H1 (cell line): ENCODE measurements at regions not wholly inside any gene's neighbourhood (a gene's known extent, or its start where the extent isn't known, plus 50 kb on each side); places are given as distances from the start of the nearest gene placed in this dataset.
A peak's percentile ranks its signal among the peaks of the same experiment; 100 is the strongest.

Experiments used
- CTCF ChIA-PET: fragments of 300-600 bp; sonication (Branson Sonifier 250); formaldehyde crosslinking; loops from one replicate; lab custom pipeline; 2021; ENCODE audit not compliant: partially characterized antibody; lab: Charles Lee
- POLR2A ChIA-PET: fragments of 300-600 bp; sonication (Branson Sonifier 250); formaldehyde crosslinking; loops from one replicate; lab custom pipeline; 2021; ENCODE audit warnings: inconsistent platforms; ENCODE audit not compliant: partially characterized antibody; lab: Charles Lee
- DNase-seq, 2 experiments: peaks; one replicate each; pipeline versions ENCODE4 v3.0.0 to v3.0.0-alpha.2; 2010 to 2022; ENCODE audit warnings: low spot score in 2 of 2, low read depth in 1 of 2, mixed read lengths in 1 of 2
- FAIRE-seq: peaks from 2 replicates; lab custom pipeline; 2011; peaks lifted over from hg19 to GRCh38; lab: Jason Lieb, UNC
- H2AFZ ChIP-seq: 2 replicates; pipeline ENCODE4 v1.8.1; 2012; ENCODE audit warnings: low read length, inconsistent platforms
- H2AK5ac ChIP-seq: 2 replicates; pipeline ENCODE4 v1.6.1; 2013; ENCODE audit warnings: low read depth, low read length
- H2BK120ac ChIP-seq: replicated peaks from 2 replicates; pipeline ENCODE3; 2013; ENCODE audit warnings: low read depth, low read length, inconsistent platforms
- H2BK12ac ChIP-seq: 2 replicates; pipeline ENCODE4 v1.6.1; 2013; ENCODE audit warnings: low read depth, low read length
- H2BK15ac ChIP-seq: 2 replicates; pipeline ENCODE4 v1.6.1; 2013; ENCODE audit warnings: low read length
- H2BK20ac ChIP-seq: 2 replicates; pipeline ENCODE4 v1.6.1; 2013; ENCODE audit warnings: low read length
- H2BK5ac ChIP-seq: 2 replicates; pipeline ENCODE4 v1.6.1; 2013; ENCODE audit warnings: low read depth, low read length
- H3K14ac ChIP-seq: 2 replicates; pipeline ENCODE4 v1.6.1; 2013; ENCODE audit warnings: inconsistent platforms; ENCODE audit not compliant: insufficient read length
- H3K18ac ChIP-seq: 2 replicates; pipeline ENCODE4 v1.6.1; 2013; ENCODE audit warnings: low read length; ENCODE audit errors: extremely low read depth
- H3K23ac ChIP-seq: 2 replicates; pipeline ENCODE4 v1.6.1; 2013; ENCODE audit warnings: inconsistent platforms; ENCODE audit not compliant: insufficient read length
- H3K23me2 ChIP-seq: 2 replicates; pipeline ENCODE4 v1.6.1; 2013; ENCODE audit warnings: low read depth, low read length
- H3K27ac ChIP-seq: 2 replicates; pipeline ENCODE4 v1.6.1; 2011; ENCODE audit warnings: low read depth, low read length, inconsistent platforms
- H3K27me3 ChIP-seq, 4 experiments: replicated peaks in 1 of 4; 1 replicate in 1 of 4; 2 replicates in 3 of 4; pipeline versions ENCODE4 v1.6.1 to v1.8.1; 2011 to 2013; ENCODE audit warnings: low read length in 3 of 4, mild to moderate bottlenecking in 3 of 4, inconsistent platforms in 2 of 4, mixed read lengths in 2 of 4, moderate library complexity in 1 of 4; ENCODE audit not compliant: control insufficient read depth in 3 of 4, insufficient read depth in 3 of 4; ENCODE audit errors: extremely low read depth in 1 of 4
- H3K36me3 ChIP-seq, 4 experiments: 2 replicates each; pipeline versions ENCODE4 v1.6.1 to v1.8.1; 2011 to 2013; ENCODE audit warnings: mild to moderate bottlenecking in 4 of 4, low read length in 3 of 4, moderate library complexity in 2 of 4, control low read depth in 1 of 4, inconsistent platforms in 1 of 4; ENCODE audit not compliant: insufficient read depth in 4 of 4, control insufficient read depth in 2 of 4
- H3K4ac ChIP-seq: replicated peaks from 2 replicates; pipeline ENCODE3; 2013; ENCODE audit warnings: low read length, low read depth, mixed read lengths, inconsistent platforms; ENCODE audit not compliant: insufficient read length
- H3K4me1 ChIP-seq, 4 experiments: replicated peaks in 1 of 4; 1 replicate in 1 of 4; 2 replicates in 3 of 4; pipeline versions ENCODE4 v1.6.1 to v1.8.1; 2011 to 2013; ENCODE audit warnings: low read length in 3 of 4, inconsistent platforms in 2 of 4, mixed read lengths in 1 of 4; ENCODE audit not compliant: insufficient read depth in 4 of 4, control insufficient read depth in 3 of 4
- H3K4me2 ChIP-seq, 2 experiments: 2 replicates each; pipeline versions ENCODE4 v1.6.1 to v1.8.1; 2011 to 2013; ENCODE audit warnings: low read depth in 2 of 2, low read length in 2 of 2, control low read depth in 1 of 2, inconsistent platforms in 1 of 2, mild to moderate bottlenecking in 1 of 2; ENCODE audit not compliant: insufficient read depth in 1 of 2
- H3K4me3 ChIP-seq, 4 experiments: fragments of 200-600, 300-600 bp in 1 of 4; sonication (generic), shearing (Covaris generic), sonication (Bioruptor Twin) in 1 of 4; 2 replicates each; pipeline versions ENCODE4 v1.5.1 to v1.8.1; 2011 to 2016; ENCODE audit warnings: low read length in 4 of 4, low read depth in 3 of 4, control low read depth in 2 of 4, inconsistent platforms in 2 of 4, mild to moderate bottlenecking in 2 of 4, mixed read lengths in 1 of 4, moderate library complexity in 1 of 4; ENCODE audit not compliant: insufficient read depth in 2 of 4; ENCODE audit errors: extremely low read depth in 1 of 4
- H3K56ac ChIP-seq: replicated peaks from 2 replicates; pipeline ENCODE3; 2013; ENCODE audit warnings: low read depth, mild to moderate bottlenecking, mixed read lengths, low read length, inconsistent platforms; ENCODE audit not compliant: insufficient read length
- H3K79me1 ChIP-seq: 2 replicates; pipeline ENCODE4 v1.6.1; 2013; ENCODE audit warnings: low read depth, low read length, control low read depth
- H3K79me2 ChIP-seq, 2 experiments: 2 replicates each; pipeline versions ENCODE4 v1.6.1 to v1.8.1; 2012 to 2013; ENCODE audit warnings: low read length in 2 of 2, mild to moderate bottlenecking in 2 of 2, inconsistent platforms in 1 of 2; ENCODE audit not compliant: insufficient read depth in 2 of 2, control insufficient read depth in 1 of 2
- H3K9ac ChIP-seq, 4 experiments: replicated peaks in 1 of 4; 1 replicate in 1 of 4; 2 replicates in 3 of 4; pipeline versions ENCODE4 v1.6.1 to v1.8.1; 2011 to 2013; ENCODE audit warnings: low read depth in 3 of 4, low read length in 3 of 4, control low read depth in 2 of 4, mild to moderate bottlenecking in 2 of 4, moderate library complexity in 2 of 4, inconsistent platforms in 1 of 4; ENCODE audit errors: extremely low read depth in 1 of 4
- H3K9me3 ChIP-seq, 2 experiments: 2 replicates each; pipeline versions ENCODE4 v1.6.1 to v1.8.1; 2012 to 2013; ENCODE audit warnings: mild to moderate bottlenecking in 2 of 2, moderate library complexity in 2 of 2, control low read depth in 1 of 2, inconsistent platforms in 1 of 2, low read depth in 1 of 2, low read length in 1 of 2, mixed read lengths in 1 of 2; ENCODE audit not compliant: insufficient read depth in 2 of 2
- H4K20me1 ChIP-seq, 2 experiments: replicated peaks in 1 of 2; 2 replicates each; pipeline versions ENCODE3 to v1.8.1; 2011 to 2013; ENCODE audit warnings: inconsistent platforms in 2 of 2, low read length in 2 of 2, mild to moderate bottlenecking in 1 of 2; ENCODE audit not compliant: insufficient read depth in 2 of 2, control insufficient read depth in 1 of 2
- H4K5ac ChIP-seq: 2 replicates; pipeline ENCODE4 v1.6.1; 2013; ENCODE audit warnings: low read length, low read depth, mixed read lengths, inconsistent platforms; ENCODE audit not compliant: insufficient read length
- H4K8ac ChIP-seq: 2 replicates; pipeline ENCODE4 v1.8.0; 2013; ENCODE audit warnings: mild to moderate bottlenecking, moderate library complexity, low read length, inconsistent platforms; ENCODE audit not compliant: insufficient read depth; ENCODE audit errors: extremely low read depth
- H4K91ac ChIP-seq: replicated peaks from 2 replicates; pipeline ENCODE3; 2013; ENCODE audit warnings: low read length, mixed read lengths, inconsistent platforms; ENCODE audit not compliant: insufficient read length
- CHD2 ChIP-seq: IDR thresholded peaks from 2 replicates; pipeline ENCODE4 v1.6.1; 2012; ENCODE audit warnings: low read length, improper control_type of control experiment
- EP300 ChIP-seq, 2 experiments: IDR thresholded peaks; 1 replicate in 1 of 2; 2 replicates in 1 of 2; pipeline ENCODE4 v1.6.1; 2011 to 2012; ENCODE audit warnings: low read depth in 2 of 2, low read length in 2 of 2, mild to moderate bottlenecking in 2 of 2, borderline replicate concordance in 1 of 2, inconsistent platforms in 1 of 2, moderate library complexity in 1 of 2
- EZH2 ChIP-seq: fragments of 200-600 bp; sonication (generic); IDR thresholded peaks from 2 replicates; pipeline ENCODE4 v1.7.1; 2012; ENCODE audit warnings: low read depth, mild to moderate bottlenecking, moderate library complexity, low read length, inconsistent platforms; ENCODE audit not compliant: severe bottlenecking
- MAFK ChIP-seq: IDR thresholded peaks from 2 replicates; pipeline ENCODE4 v1.6.1; 2012; ENCODE audit warnings: low read depth, mild to moderate bottlenecking, improper control_type of control experiment, low read length
- NRF1 ChIP-seq: IDR thresholded peaks from 2 replicates; pipeline ENCODE4 v1.6.1; 2011; ENCODE audit warnings: mild to moderate bottlenecking, low read depth, low read length, improper control_type of control experiment
- POU5F1 ChIP-seq: IDR thresholded peaks from 2 replicates; pipeline ENCODE4 v1.6.1; 2011; ENCODE audit warnings: low read depth, mild to moderate bottlenecking, low read length, moderate library complexity
- SIN3A ChIP-seq, 2 experiments: IDR thresholded peaks in 1 of 2; conservative IDR thresholded peaks in 1 of 2; 2 replicates each; pipeline ENCODE4 v1.6.1; 2011 to 2012; ENCODE audit warnings: low read length in 2 of 2, improper control_type of control experiment in 1 of 2, low read depth in 1 of 2, mild to moderate bottlenecking in 1 of 2
- SP1 ChIP-seq: IDR thresholded peaks from 2 replicates; pipeline ENCODE4 v1.6.1; 2011; ENCODE audit warnings: low read depth, low read length
- SP4 ChIP-seq: IDR thresholded peaks from 2 replicates; pipeline ENCODE4 v1.6.1; 2012; ENCODE audit warnings: low read length, inconsistent platforms
- TAF7 ChIP-seq: optimal IDR thresholded peaks from 2 replicates; pipeline ENCODE3; 2011; ENCODE audit warnings: low read depth, mild to moderate bottlenecking, inconsistent platforms, low read length, moderate library complexity, borderline replicate concordance
- TCF12 ChIP-seq: IDR thresholded peaks from 2 replicates; pipeline ENCODE4 v1.6.1; 2011; ENCODE audit warnings: low read depth, mild to moderate bottlenecking, low read length
- USF2 ChIP-seq: IDR thresholded peaks from 2 replicates; pipeline ENCODE4 v1.6.1; 2011; ENCODE audit warnings: low read length, improper control_type of control experiment
- WGBS, 2 experiments: shearing (Covaris generic) in 1 of 2; methylation state at CpG; one replicate each; pipeline versions ENCODE4 v1.1.6 to v1.1.7; 2013 to 2015; ENCODE audit warnings: low lambda C conversion rate in 2 of 2, mixed read lengths in 2 of 2, inconsistent platforms in 1 of 2, low coverage in 1 of 2, missing lambda C conversion rate in 1 of 2; ENCODE audit not compliant: insufficient replicate concordance in 2 of 2, insufficient coverage in 1 of 2, insufficient read length in 1 of 2; ENCODE audit errors: extremely low coverage in 1 of 2, missing lambda C conversion rate in 1 of 2; 5-methylcytosine and 5-hydroxymethylcytosine counted together

GRCh38 chr3:82000350-82000749 lies 238.9 kb upstream of the GBE1 start:
- ChIA-PET CTCF (no interaction called here), POLR2A (no interaction called here)
- Histone ChIP-seq H3K4ac (no peak overlapping the region), H2AK5ac (no peak overlapping the region), H3K4me1 (no peaks in the 10 kb centered on the region; a peak in 1 of 7 replicates), H3K27ac (no peak overlapping the region), H4K5ac (no peak overlapping the region), H3K4me2 (no peak overlapping the region), H4K20me1 (no peaks in the 10 kb centered on the region), H3K4me3 (no peak overlapping the region), H2BK12ac (no peak overlapping the region), H2BK20ac (no peak overlapping the region), H3K56ac (no peak overlapping the region), H3K36me3 (no peaks in the 10 kb centered on the region), H4K8ac (no peak overlapping the region), H3K23me2 (no peaks in the 10 kb centered on the region), H3K27me3 (no peaks in the 10 kb centered on the region), H2BK15ac (no peak overlapping the region), H2BK120ac (no peak overlapping the region), H3K14ac (no peak overlapping the region), H3K79me2 (no peaks in the 10 kb centered on the region), H3K9ac (no peak overlapping the region), H3K23ac (no peak overlapping the region), H3K79me1 (no peaks in the 10 kb centered on the region), H3K18ac (no peak overlapping the region), H3K9me3 (no peaks in the 10 kb centered on the region), H4K91ac (no peak overlapping the region), H2AFZ (0 out of 2 replicates have a peak overlapping the region, but pooled peaks have one; percentile 23), H2BK5ac (no peak overlapping the region)
- TF ChIP-seq USF2 (no peak), MAFK (no peak), TCF12 (no peak), SP4 (no peak), SP1 (no peak), SIN3A (conservative IDR thresholded peaks at IDR 0.05 in 1 of 2, IDR thresholded peaks at IDR 0.05 in 1 of 2; ENCODE audit: low read depth in 1 of 2, low read length in 2 of 2) (no peak), POU5F1 (no peak), NRF1 (no peak), EP300 (IDR thresholded peaks at IDR 0.05; ENCODE audit: borderline replicate concordance in 1 of 2, low read depth in 2 of 2, low read length in 2 of 2) (no peak), CHD2 (no peak), EZH2 (no peak), TAF7 (no peak)
- no peak for FAIRE-seq
- 90% methylated on average over 1 of the region's 1 CpG; no CpG with 5 or more reads in 1 of the 2 experiments for WGBS, 2 experiments
- no peak for DNase-seq
